ENCODE measurements at regions not wholly inside any gene's neighbourhood (a gene's known extent, or its start where the extent isn't known, plus 50 kb on each side); places are given as distances from the start of the nearest gene placed in this dataset.

GRCh38 chr6:74096329-74096728, 400.3 kb downstream of the CD109 start:
- TF ChIP-seq POLR2AphosphoS5 (IDR thresholded peaks at IDR 0.05; ENCODE audit: insufficient read depth in 1 of 2, low read depth in 1 of 2) (no peak), POLR2A (IDR thresholded peaks at IDR 0.05) (no peak), CTCF (IDR thresholded peaks at IDR 0.05) (no peak)
- no peaks in the 10 kb centered on the region for H3K27me3 ChIP-seq
- intact Hi-C loops (cut with DNase I), result no loop called here
- DNase-seq (ENCODE audit: extremely low spot score in 2 of 2), result no peak
- H3K4me1 ChIP-seq, result no peaks in the 10 kb centered on the region
- no peak overlapping the region for H3K27ac ChIP-seq
- no peaks in the 10 kb centered on the region for H3K9me3 ChIP-seq
- no peak overlapping the region for H3K4me3 ChIP-seq
- no peaks in the 10 kb centered on the region for H3K36me3 ChIP-seq

GRCh38 chr6:74093361-74093760, 397.4 kb downstream of the CD109 start:
- Histone ChIP-seq H3K27me3 (no peaks in the 10 kb centered on the region), H3K27ac (no peak overlapping the region), H3K4me1 (no peaks in the 10 kb centered on the region), H3K9me3 (no peaks in the 10 kb centered on the region), H3K36me3 (no peaks in the 10 kb centered on the region), H3K4me3 (no peak overlapping the region)
- TF ChIP-seq POLR2AphosphoS5 (IDR thresholded peaks at IDR 0.05; ENCODE audit: insufficient read depth in 1 of 2, low read depth in 1 of 2) (no peak), CTCF (IDR thresholded peaks at IDR 0.05) (no peak), POLR2A (IDR thresholded peaks at IDR 0.05) (no peak)
- intact Hi-C loops (cut with DNase I), result no loop called here
- DNase-seq (ENCODE audit: extremely low spot score in 2 of 2), result no peak

- Histone ChIP-seq H3K4me1 (no peaks in the 10 kb centered on the region), H3K27ac (no peak overlapping the region), H3K27me3 (no peaks in the 10 kb centered on the region), H3K36me3 (no peaks in the 10 kb centered on the region), H3K9me3 (no peaks in the 10 kb centered on the region), H3K4me3 (no peak overlapping the region)
- no peak for DNase-seq (ENCODE audit: extremely low spot score in 2 of 2)
- intact Hi-C loops (cut with DNase I), result no loop called here
- TF ChIP-seq POLR2AphosphoS5 (IDR thresholded peaks at IDR 0.05; ENCODE audit: insufficient read depth in 1 of 2, low read depth in 1 of 2), result no peak
- no peak for TF ChIP-seq CTCF (IDR thresholded peaks at IDR 0.05)
- no peak for TF ChIP-seq POLR2A (IDR thresholded peaks at IDR 0.05)
These were observed 395.8 kb downstream of the CD109 start for GRCh38 chr6:74091794-74092157.

GRCh38 chr6:74091136-74091793, 395.3 kb downstream of the CD109 start:
- H3K27ac ChIP-seq, result no peak overlapping the region

More at GRCh38 chr6:74091136-74091793, 395.3 kb downstream of the CD109 start:
- H3K9me3 ChIP-seq, result no peaks in the 10 kb centered on the region
- DNase-seq (ENCODE audit: extremely low spot score in 2 of 2), result no peak
- TF ChIP-seq POLR2A (IDR thresholded peaks at IDR 0.05), result no peak
- peak in 2 of 3 experiments; percentile 37 to 56 for TF ChIP-seq CTCF (IDR thresholded peaks at IDR 0.05)
- no peak overlapping the region for H3K4me3 ChIP-seq
- H3K4me1 ChIP-seq, result no peaks in the 10 kb centered on the region
- no peaks in the 10 kb centered on the region for H3K27me3 ChIP-seq
- intact Hi-C loops (cut with DNase I), result no loop called here
- H3K36me3 ChIP-seq, result no peaks in the 10 kb centered on the region

All from vagina (tissue), 2 donors.